ENCODE measurements at regions not wholly inside any gene's neighbourhood (a gene's known extent, or its start where the extent isn't known, plus 50 kb on each side); places are given as distances from the start of the nearest gene placed in this dataset.
A peak's percentile ranks its signal among the peaks of the same experiment; 100 is the strongest.
"Not testable (repeated sequence)": the region's sequence is repeated elsewhere in the genome, so short reads cannot be mapped to it uniquely, and the experiment has no call there.

- H3K79me2 ChIP-seq (ENCODE audit: insufficient read depth, low read length), result no peaks in the 10 kb centered on the region
- no peaks in the 10 kb centered on the region for H3K9me2 ChIP-seq (ENCODE audit: insufficient read depth)
- DNase-seq (ENCODE audit: low read depth, low spot score), result no peak
- peak; percentile 60 for ATAC-seq
- BruUV-seq (replicated peaks), result no TSS peak
- ChIA-PET RAD21 (ENCODE audit: low non-redundant PET in 1 of 2, low total read pairs in 2 of 2, uncharacterized antibody in 2 of 2, unreplicated experiment in 2 of 2) (no interaction called here), POLR2A (no interaction called here), CTCF (no interaction called here)
- no peak overlapping the region for H3K4me3 ChIP-seq (replicated peaks in 1 of 2; ENCODE audit: low read depth in 1 of 2, low read length in 2 of 2)
- H3K4me1 ChIP-seq (ENCODE audit: control insufficient read depth in 1 of 2, insufficient read depth in 2 of 2, low read length in 2 of 2), result no peaks in the 10 kb centered on the region
- no peak overlapping the region for H3K4me2 ChIP-seq (ENCODE audit: low read length)
- H2AFZ ChIP-seq (ENCODE audit: low read depth, low read length, poor library complexity, severe bottlenecking), result no peak overlapping the region
- no peaks in the 10 kb centered on the region for H4K20me1 ChIP-seq (ENCODE audit: insufficient read depth)
- H3K27ac ChIP-seq (ENCODE audit: low read depth, low read length), result no peak overlapping the region
- intact Hi-C loops (cut with micrococcal nuclease), result no loop called here
- H3K27me3 ChIP-seq (ENCODE audit: insufficient read depth, low read length), result no peaks in the 10 kb centered on the region
- no peak for TF ChIP-seq EGR1 (IDR thresholded peaks at IDR 0.05; ENCODE audit: low read depth)
- TF ChIP-seq SP1 (IDR thresholded peaks at IDR 0.05; ENCODE audit: low read depth), result no peak
- TF ChIP-seq TCF7L2 (IDR thresholded peaks at IDR 0.05; ENCODE audit: borderline replicate concordance, extremely low read depth, insufficient read depth, insufficient read length), result no peak
- TF ChIP-seq RAD21 (IDR thresholded peaks at IDR 0.05; ENCODE audit: low read depth), result no peak
- no peak for TF ChIP-seq POLR2A (IDR thresholded peaks at IDR 0.05; ENCODE audit: borderline replicate concordance, extremely low read depth, insufficient read depth, insufficient read length)
- TF ChIP-seq ATF3 (IDR thresholded peaks at IDR 0.05), result no peak
- no peak for TF ChIP-seq POLR2AphosphoS5 (IDR thresholded peaks at IDR 0.05; ENCODE audit: low read depth, low read length)
- TF ChIP-seq CTCF (IDR thresholded peaks at IDR 0.05 in 2 of 3, conservative IDR thresholded peaks at IDR 0.05 in 1 of 3; ENCODE audit: borderline replicate concordance in 1 of 3, insufficient read depth in 1 of 3, low read depth in 2 of 3, low read length in 2 of 3), result peak in 2 of 3 experiments; percentile 8 to 22; a peak in 1 of 6 replicates
- no peak for TF ChIP-seq CBX3 (IDR thresholded peaks at IDR 0.05; ENCODE audit: low read depth)
- H3K9me3 ChIP-seq (ENCODE audit: control insufficient read depth in 1 of 2, insufficient read depth in 1 of 2, low read depth in 1 of 2, low read length in 2 of 2), result no peaks in the 10 kb centered on the region
- no peaks in the 10 kb centered on the region for H3K36me3 ChIP-seq (ENCODE audit: control insufficient read depth in 1 of 2, insufficient read depth in 2 of 2, low read length in 2 of 2)
- no peak overlapping the region for H3K9ac ChIP-seq (ENCODE audit: low read length)
These were observed 930.7 kb upstream of the HS3ST1 start for GRCh38 chr4:12359420-12359819.

- not testable (repeated sequence) for H3K9me3 ChIP-seq (ENCODE audit: control insufficient read depth in 1 of 2, insufficient read depth in 1 of 2, low read depth in 1 of 2, low read length in 2 of 2)
These were observed 904.4 kb upstream of the HS3ST1 start for GRCh38 chr4:12333083-12333482.

More at GRCh38 chr4:12333083-12333482, 904.4 kb upstream of the HS3ST1 start:
- H3K36me3 ChIP-seq (ENCODE audit: control insufficient read depth in 1 of 2, insufficient read depth in 2 of 2, low read length in 2 of 2); BruUV-seq (replicated peaks); ATAC-seq; H3K9me2 ChIP-seq (ENCODE audit: insufficient read depth); H3K27ac ChIP-seq (ENCODE audit: low read depth, low read length); POLR2A ChIA-PET; H3K4me2 ChIP-seq (ENCODE audit: low read length); CTCF ChIA-PET; DNase-seq (ENCODE audit: low read depth, low spot score); H4K20me1 ChIP-seq (ENCODE audit: insufficient read depth); H3K27me3 ChIP-seq (ENCODE audit: insufficient read depth, low read length); RAD21 ChIA-PET (ENCODE audit: low non-redundant PET in 1 of 2, low total read pairs in 2 of 2, uncharacterized antibody in 2 of 2, unreplicated experiment in 2 of 2); H3K79me2 ChIP-seq (ENCODE audit: insufficient read depth, low read length); H3K9ac ChIP-seq (ENCODE audit: low read length); H2AFZ ChIP-seq (ENCODE audit: low read depth, low read length, poor library complexity, severe bottlenecking); intact Hi-C loops (cut with micrococcal nuclease); H3K4me1 ChIP-seq (ENCODE audit: control insufficient read depth in 1 of 2, insufficient read depth in 2 of 2, low read length in 2 of 2); H3K4me3 ChIP-seq (replicated peaks in 1 of 2; ENCODE audit: low read depth in 1 of 2, low read length in 2 of 2): not testable (repeated sequence)
